ENCODE measurements at regions not wholly inside any gene's neighbourhood (a gene's known extent, or its start where the extent isn't known, plus 50 kb on each side); places are given as distances from the start of the nearest gene placed in this dataset.

GRCh38 chr1:29505532-29506220, 269.4 kb downstream of the PTPRU start:
- intact Hi-C loops (cut with DNase I) = no loop called here
- no peaks in the 10 kb centered on the region for H3K9me3 ChIP-seq
- no peak overlapping the region for H3K27ac ChIP-seq
- no peak overlapping the region for H3K4me3 ChIP-seq
- TF ChIP-seq CTCF (IDR thresholded peaks at IDR 0.05) = no peak
- H3K4me1 ChIP-seq = no peaks in the 10 kb centered on the region
- no peaks in the 10 kb centered on the region for H3K27me3 ChIP-seq
- H3K36me3 ChIP-seq = no peaks in the 10 kb centered on the region
- DNase-seq (ENCODE audit: low spot score in 2 of 2) = peak in 1 of 2 donors; percentile 48

- no peaks in the 10 kb centered on the region for H3K4me1 ChIP-seq
- TF ChIP-seq CTCF (IDR thresholded peaks at IDR 0.05) = no peak
- no peaks in the 10 kb centered on the region for H3K27me3 ChIP-seq
- DNase-seq (ENCODE audit: low spot score in 2 of 2) = peak in 1 of 2 donors; percentile 47
- no peak overlapping the region for H3K27ac ChIP-seq
- H3K36me3 ChIP-seq = no peaks in the 10 kb centered on the region
- intact Hi-C loops (cut with DNase I) = no loop called here
- H3K9me3 ChIP-seq = no peaks in the 10 kb centered on the region
- no peak overlapping the region for H3K4me3 ChIP-seq
These were observed 268.5 kb downstream of the PTPRU start for GRCh38 chr1:29504709-29505410.

GRCh38 chr1:29504196-29504595, 267.9 kb downstream of the PTPRU start:
- intact Hi-C loops (cut with DNase I) = no loop called here
- Histone ChIP-seq H3K36me3 (no peaks in the 10 kb centered on the region), H3K27ac (no peak overlapping the region), H3K9me3 (no peaks in the 10 kb centered on the region), H3K4me1 (no peaks in the 10 kb centered on the region), H3K4me3 (no peak overlapping the region), H3K27me3 (no peaks in the 10 kb centered on the region)
- TF ChIP-seq CTCF (IDR thresholded peaks at IDR 0.05) = no peak
- peak in 1 of 2 donors; percentile 57 for DNase-seq (ENCODE audit: low spot score in 2 of 2)

- intact Hi-C loops (cut with DNase I) = no loop called here
- Histone ChIP-seq H3K36me3 (no peaks in the 10 kb centered on the region), H3K4me1 (no peaks in the 10 kb centered on the region), H3K9me3 (no peaks in the 10 kb centered on the region), H3K4me3 (no peak overlapping the region), H3K27ac (no peak overlapping the region), H3K27me3 (no peaks in the 10 kb centered on the region)
- DNase-seq (ENCODE audit: low spot score in 2 of 2) = peak in 1 of 2 donors; percentile 21
- no peak for TF ChIP-seq CTCF (IDR thresholded peaks at IDR 0.05)
These were observed 266.9 kb downstream of the PTPRU start for GRCh38 chr1:29502911-29503840.

GRCh38 chr1:29502225-29502910, 266.0 kb downstream of the PTPRU start:
- TF ChIP-seq CTCF (IDR thresholded peaks at IDR 0.05) = no peak
- Histone ChIP-seq H3K4me3 (no peak overlapping the region), H3K36me3 (no peaks in the 10 kb centered on the region), H3K4me1 (no peaks in the 10 kb centered on the region), H3K27ac (no peak overlapping the region), H3K9me3 (no peaks in the 10 kb centered on the region), H3K27me3 (no peaks in the 10 kb centered on the region)
- intact Hi-C loops (cut with DNase I) = no loop called here
- DNase-seq (ENCODE audit: low spot score in 2 of 2) = peak in 1 of 2 donors; percentile 16
